NT2/D1 (cell line): ENCODE measurements at regions not wholly inside any gene's neighbourhood (a gene's known extent, or its start where the extent isn't known, plus 50 kb on each side); places are given as distances from the start of the nearest gene placed in this dataset.
"Not testable (repeated sequence)": the region's sequence is repeated elsewhere in the genome, so short reads cannot be mapped to it uniquely, and the experiment has no call there.

ENCODE experiments used
- DNase-seq: peaks from one replicate; pipeline ENCODE4 v3.0.0-alpha.2; 2011; ENCODE audit warnings: low read depth, low spot score
- H3K27me3 ChIP-seq: 2 replicates; pipeline ENCODE4 v1.6.0; 2011; ENCODE audit warnings: mild to moderate bottlenecking; ENCODE audit not compliant: insufficient read length, insufficient read depth
- H3K36me3 ChIP-seq: 2 replicates; pipeline ENCODE4 v1.6.1; 2011; ENCODE audit warnings: mild to moderate bottlenecking, low read length, mixed read lengths; ENCODE audit not compliant: insufficient read depth, insufficient read length
- H3K4me1 ChIP-seq: 2 replicates; pipeline ENCODE4 v1.5.1; 2011; ENCODE audit not compliant: insufficient read depth, insufficient read length
- H3K4me3 ChIP-seq: 2 replicates; pipeline ENCODE4 v1.5.1; 2011; ENCODE audit warnings: low read depth; ENCODE audit not compliant: insufficient read length
- H3K9ac ChIP-seq: 2 replicates; pipeline ENCODE4 v1.6.0; 2011; ENCODE audit warnings: low read depth; ENCODE audit not compliant: insufficient read length
- H3K9me3 ChIP-seq: 2 replicates; pipeline ENCODE4 v1.5.1; 2011; ENCODE audit warnings: mild to moderate bottlenecking, low read length; ENCODE audit not compliant: insufficient read depth
- SUZ12 ChIP-seq: IDR thresholded peaks from 2 replicates; pipeline ENCODE4 v1.6.1; 2011; ENCODE audit not compliant: insufficient read length, insufficient read depth; ENCODE audit errors: extremely low read depth
- YY1 ChIP-seq: IDR thresholded peaks from 2 replicates; pipeline ENCODE4 v1.6.1; 2011; ENCODE audit not compliant: insufficient read length, insufficient read depth
- ZNF274 ChIP-seq: IDR thresholded peaks from 2 replicates; pipeline ENCODE4 v1.6.1; 2011; ENCODE audit warnings: mild to moderate bottlenecking, low read depth, low read length

DNA sequence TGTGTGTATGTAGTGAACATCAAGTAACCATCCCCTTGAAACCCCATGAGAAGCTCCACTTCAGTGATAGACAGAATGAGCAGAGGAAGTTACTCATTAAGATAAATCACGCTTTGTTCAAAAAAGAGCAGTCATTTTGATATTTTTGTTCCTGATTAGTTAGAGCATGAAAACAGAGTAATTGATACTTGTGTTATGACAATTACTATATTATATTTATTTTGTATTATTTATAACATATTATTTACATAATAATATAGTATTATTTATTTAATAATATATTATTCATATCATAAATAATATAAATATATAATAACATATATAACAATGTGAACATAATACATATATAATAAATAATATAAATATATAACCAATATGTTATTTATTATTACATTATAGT is 580.9 kb downstream of the SOX5 start:
- peaks cover 8% of the 10 kb centered on the region; the same call in 1 of the 2 replicates for H3K9me3 ChIP-seq
- no peaks in the 10 kb centered on the region for H3K4me1 ChIP-seq
- TF ChIP-seq YY1 (no peak), SUZ12 (no peak), ZNF274 (no peak)
- no peak for DNase-seq
- H3K4me3 ChIP-seq, result no peak overlapping the region
- H3K9ac ChIP-seq, result no peak overlapping the region
- no peaks in the 10 kb centered on the region for H3K36me3 ChIP-seq
- H3K27me3 ChIP-seq, result no peaks in the 10 kb centered on the region

DNA sequence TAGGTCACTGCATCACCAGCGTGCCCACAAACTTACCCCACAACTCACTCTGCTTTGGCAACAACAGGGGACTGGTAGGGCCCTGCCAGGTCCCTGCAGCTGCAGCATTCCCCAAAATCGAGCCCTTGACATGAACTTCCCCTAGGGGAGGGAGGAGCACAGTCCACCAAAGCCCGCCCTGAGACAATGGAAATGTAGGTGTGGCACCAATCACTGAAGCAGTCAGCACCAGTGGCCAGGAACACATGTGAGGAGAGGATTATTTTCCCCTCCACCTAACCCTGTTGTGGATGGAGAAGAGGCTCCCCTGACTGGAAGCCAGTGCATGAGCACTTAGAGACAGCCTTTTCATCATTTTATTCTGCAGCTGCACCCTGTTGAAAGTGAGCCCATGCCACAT is 573.8 kb downstream of the SOX5 start:
- Histone ChIP-seq H3K9me3 (peaks cover 6% of the 10 kb centered on the region; the same call in 1 of the 2 replicates), H3K4me1 (no peaks in the 10 kb centered on the region), H3K36me3 (no peaks in the 10 kb centered on the region), H3K27me3 (no peaks in the 10 kb centered on the region), H3K4me3 (no peak overlapping the region), H3K9ac (no peak overlapping the region)
- DNase-seq, result no peak
- TF ChIP-seq YY1 (no peak), SUZ12 (no peak), ZNF274 (no peak)

DNA sequence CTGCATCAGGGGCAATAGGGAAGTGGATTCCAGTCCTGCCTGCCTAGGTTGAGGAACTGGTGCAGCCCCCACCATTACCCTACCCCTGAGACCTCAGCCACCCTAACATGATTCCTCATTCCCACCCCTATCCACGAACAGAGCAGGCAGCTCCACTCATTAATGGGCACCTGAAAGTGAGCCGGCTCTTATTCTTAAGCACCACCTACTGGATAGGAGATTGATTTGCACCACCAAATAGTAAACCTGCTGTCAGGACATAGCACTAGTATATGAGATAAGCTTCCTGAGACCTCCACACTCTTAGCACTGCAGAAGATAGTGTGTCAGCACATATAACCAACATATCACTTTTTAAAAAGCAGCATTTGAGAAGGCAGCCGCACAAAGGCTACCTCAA is 573.2 kb downstream of the SOX5 start:
- no peak for DNase-seq
- Histone ChIP-seq H3K4me1 (no peaks in the 10 kb centered on the region), H3K9ac (no peak overlapping the region), H3K27me3 (no peaks in the 10 kb centered on the region), H3K36me3 (no peaks in the 10 kb centered on the region), H3K9me3 (peaks cover 6% of the 10 kb centered on the region; the same call in 1 of the 2 replicates), H3K4me3 (no peak overlapping the region)
- no peak for TF ChIP-seq SUZ12
- TF ChIP-seq ZNF274, result no peak
- no peak for TF ChIP-seq YY1

DNA sequence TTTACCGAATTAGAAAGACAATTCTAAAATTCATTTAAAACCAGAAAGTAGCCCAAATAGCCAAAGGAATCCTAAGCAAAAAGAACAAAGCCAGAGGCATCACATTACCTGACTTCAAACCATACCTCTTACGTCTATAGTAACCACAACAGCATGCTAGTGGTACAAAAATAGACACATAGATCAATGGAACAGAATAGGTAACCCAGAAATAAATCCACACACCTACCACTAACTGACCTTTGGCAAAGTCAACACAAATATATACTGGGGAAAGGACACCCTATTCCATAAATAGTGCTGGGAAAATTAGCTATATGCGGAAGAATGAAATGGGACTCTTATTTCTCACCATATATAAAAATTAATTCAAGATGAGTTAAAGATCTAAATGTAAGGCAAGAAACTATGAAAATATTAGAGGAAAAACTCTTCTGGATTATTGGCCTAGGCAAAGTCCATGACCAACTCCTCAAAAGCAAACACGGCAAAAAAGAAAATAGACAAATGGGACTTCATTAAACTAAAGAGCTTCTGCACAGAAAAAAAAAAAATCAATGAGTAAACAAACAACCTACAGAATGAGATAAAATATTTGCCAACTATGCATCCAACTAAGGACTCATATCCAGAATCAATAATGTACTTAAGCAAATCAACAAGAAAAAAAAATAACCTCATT is 568.9 kb downstream of the SOX5 start:
- DNase-seq, result no peak
- Histone ChIP-seq H3K4me3 (no peak overlapping the region), H3K9me3 (peaks cover 6% of the 10 kb centered on the region; the same call in 1 of the 2 replicates)

DNA sequence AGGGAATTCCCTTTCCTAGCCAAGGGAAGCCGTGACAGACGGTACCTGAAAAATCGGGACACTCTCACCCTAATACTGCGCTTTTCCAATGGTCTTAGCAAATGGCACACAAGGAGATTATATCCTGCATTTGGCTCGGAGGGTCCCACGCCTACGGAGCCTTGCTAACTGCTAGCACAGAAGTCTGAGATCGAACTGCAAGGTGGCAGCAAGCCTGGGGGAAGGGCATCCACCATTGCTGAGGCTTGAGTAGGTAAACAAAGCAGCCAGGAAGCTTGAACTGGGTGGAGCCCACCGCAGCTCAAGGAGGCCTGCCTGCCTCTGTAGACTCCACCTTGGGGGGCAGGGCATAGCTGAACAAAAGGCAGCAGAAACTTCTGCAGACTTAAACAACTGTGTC is 560.6 kb downstream of the SOX5 start:
- not testable (repeated sequence) for H3K9ac ChIP-seq, H3K4me3 ChIP-seq, H3K27me3 ChIP-seq, H3K36me3 ChIP-seq, DNase-seq, H3K4me1 ChIP-seq
- H3K9me3 ChIP-seq, result peaks cover 14% of the 10 kb centered on the region; the same call in 1 of the 2 replicates

More for the DNA sequence above, 568.9 kb downstream of the SOX5 start:
- Histone ChIP-seq H3K36me3 (no peaks in the 10 kb centered on the region), H3K4me1 (no peaks in the 10 kb centered on the region), H3K27me3 (no peaks in the 10 kb centered on the region), H3K9ac (no peak overlapping the region)
- TF ChIP-seq SUZ12, result no peak
- TF ChIP-seq ZNF274, result no peak
- TF ChIP-seq YY1, result no peak

DNA sequence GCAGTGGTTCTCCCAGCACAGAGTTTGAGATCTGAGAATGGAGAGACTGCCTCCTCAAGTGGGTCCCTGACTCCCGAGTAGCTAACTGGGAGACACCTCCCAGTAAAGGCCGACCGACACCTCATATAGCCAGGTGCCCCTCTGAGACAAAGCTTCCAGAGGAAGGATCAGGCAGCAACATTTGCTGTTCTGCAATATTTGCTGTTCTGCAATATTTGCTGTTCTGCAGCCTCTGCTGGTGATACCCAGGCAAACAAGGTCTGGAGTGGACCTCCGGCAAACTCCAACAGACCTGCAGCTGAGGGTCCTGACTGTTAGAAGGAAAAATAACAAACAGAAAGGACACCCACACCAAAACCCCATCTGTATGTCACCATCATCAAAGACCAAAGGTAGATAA is 560.2 kb downstream of the SOX5 start:
- H3K9me3 ChIP-seq, result peaks cover 14% of the 10 kb centered on the region; the same call in 1 of the 2 replicates
- H3K27me3 ChIP-seq, H3K4me1 ChIP-seq, H3K4me3 ChIP-seq, DNase-seq, H3K36me3 ChIP-seq, H3K9ac ChIP-seq: not testable (repeated sequence)

DNA sequence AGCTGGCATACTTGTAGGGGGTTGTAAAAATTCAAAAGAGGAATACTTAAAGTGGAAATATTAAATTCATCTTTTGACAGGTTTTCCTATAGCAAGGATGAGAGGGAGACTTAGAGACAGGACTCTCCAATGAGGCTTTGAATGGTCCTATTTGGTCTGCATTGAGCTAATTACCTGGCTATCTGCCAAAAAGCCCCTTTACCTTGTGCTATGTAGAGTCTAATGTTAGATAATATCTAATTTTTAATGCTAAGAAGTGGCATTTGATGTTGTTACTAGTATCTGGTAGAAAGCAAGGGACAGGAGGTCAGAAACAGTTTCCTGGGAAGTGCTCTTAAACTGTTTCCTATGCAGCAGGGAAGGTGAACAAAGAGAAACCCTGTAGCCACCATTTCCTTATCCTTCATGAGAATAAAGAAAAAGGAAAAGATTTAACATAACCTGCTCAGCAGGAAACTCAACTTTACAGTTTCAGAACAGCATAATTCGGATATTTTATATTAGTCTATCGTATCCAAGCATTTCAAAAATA is 550.0 kb downstream of the SOX5 start:
- no peak for DNase-seq
- TF ChIP-seq YY1, result no peak
- no peak for TF ChIP-seq SUZ12
- TF ChIP-seq ZNF274, result no peak
- no peaks in the 10 kb centered on the region for H3K4me1 ChIP-seq
- no peak overlapping the region for H3K4me3 ChIP-seq
- no peaks in the 10 kb centered on the region for H3K9me3 ChIP-seq
- no peaks in the 10 kb centered on the region for H3K27me3 ChIP-seq
- no peak overlapping the region for H3K9ac ChIP-seq
- no peaks in the 10 kb centered on the region for H3K36me3 ChIP-seq

DNA sequence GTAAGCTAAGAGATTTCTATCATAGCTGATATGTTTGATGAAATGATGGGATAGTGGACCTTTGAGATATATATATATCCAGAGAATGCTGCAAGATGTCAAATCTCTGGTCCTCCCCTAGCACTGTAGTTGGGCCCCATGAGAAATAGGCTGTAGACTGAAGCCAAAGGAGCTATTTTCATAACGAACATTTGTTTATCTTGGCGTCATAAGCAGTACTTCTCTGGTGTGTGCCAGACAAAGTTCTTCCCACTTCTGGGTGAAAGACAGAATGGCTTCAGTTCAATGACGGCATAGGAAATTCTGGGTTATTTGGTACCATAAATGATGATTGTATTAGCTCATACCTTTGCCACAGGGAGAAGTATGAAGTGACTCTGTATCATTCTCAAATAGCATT is 534.3 kb downstream of the SOX5 start:
- H3K4me1 ChIP-seq, result no peaks in the 10 kb centered on the region
- no peaks in the 10 kb centered on the region for H3K9me3 ChIP-seq
- H3K4me3 ChIP-seq, result no peak overlapping the region
- no peak overlapping the region for H3K9ac ChIP-seq
- no peak for DNase-seq
- TF ChIP-seq ZNF274 (no peak), YY1 (no peak), SUZ12 (no peak)
- H3K27me3 ChIP-seq, result no peaks in the 10 kb centered on the region
- H3K36me3 ChIP-seq, result no peaks in the 10 kb centered on the region
